CD4-positive, alpha-beta T cell treated with Interleukin-10 for 1 hour (primary cell): ENCODE measurements at regions not wholly inside any gene's neighbourhood (a gene's known extent, or its start where the extent isn't known, plus 50 kb on each side); places are given as distances from the start of the nearest gene placed in this dataset.
"Not testable (repeated sequence)": the region's sequence is repeated elsewhere in the genome, so short reads cannot be mapped to it uniquely, and the experiment has no call there.

Source experiments
- DNase-seq: peaks from one replicate; pipeline ENCODE4 v3.0.0-alpha.2; 2020

DNA sequence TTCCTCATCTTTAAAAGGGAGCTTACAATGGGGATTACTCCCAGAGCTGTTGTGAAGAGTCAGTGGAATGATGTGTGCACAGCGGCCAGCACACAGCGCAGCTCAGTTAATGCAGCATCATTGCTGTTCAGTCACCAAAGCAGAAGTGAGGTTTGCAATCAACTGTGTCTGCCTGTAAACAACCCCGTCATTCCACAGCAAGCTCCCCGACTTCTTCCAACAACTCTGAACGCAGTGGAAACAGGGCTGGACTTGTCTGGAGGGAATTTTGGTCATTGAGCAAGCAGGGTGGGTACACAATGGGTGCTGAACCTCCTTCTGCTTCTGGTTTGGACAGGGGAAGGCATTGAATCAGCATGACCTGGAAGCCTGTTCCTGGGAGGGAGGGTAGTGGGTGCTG is 347.4 kb downstream of the PTPRU start:
- no peak for DNase-seq

DNA sequence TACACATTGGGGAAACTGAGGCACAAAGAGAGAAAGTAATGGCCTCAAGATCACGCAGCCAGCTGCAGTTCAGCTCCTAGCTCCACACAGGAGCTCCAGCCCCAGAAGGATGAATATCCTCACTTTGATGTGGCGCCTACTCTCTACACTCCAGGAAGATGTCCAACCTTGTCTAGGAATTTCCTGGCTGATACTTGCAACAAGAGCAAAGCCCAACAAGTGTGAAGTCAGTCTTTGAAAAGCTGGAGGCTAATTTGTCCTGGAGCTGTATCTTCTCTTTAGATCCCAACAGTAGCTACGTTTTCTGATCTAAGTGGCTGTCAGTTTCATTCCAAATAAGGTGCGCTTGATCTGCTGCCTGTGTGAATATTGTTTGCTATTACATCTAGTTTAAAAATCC is 344.9 kb downstream of the PTPRU start:
- no peak for DNase-seq

DNA sequence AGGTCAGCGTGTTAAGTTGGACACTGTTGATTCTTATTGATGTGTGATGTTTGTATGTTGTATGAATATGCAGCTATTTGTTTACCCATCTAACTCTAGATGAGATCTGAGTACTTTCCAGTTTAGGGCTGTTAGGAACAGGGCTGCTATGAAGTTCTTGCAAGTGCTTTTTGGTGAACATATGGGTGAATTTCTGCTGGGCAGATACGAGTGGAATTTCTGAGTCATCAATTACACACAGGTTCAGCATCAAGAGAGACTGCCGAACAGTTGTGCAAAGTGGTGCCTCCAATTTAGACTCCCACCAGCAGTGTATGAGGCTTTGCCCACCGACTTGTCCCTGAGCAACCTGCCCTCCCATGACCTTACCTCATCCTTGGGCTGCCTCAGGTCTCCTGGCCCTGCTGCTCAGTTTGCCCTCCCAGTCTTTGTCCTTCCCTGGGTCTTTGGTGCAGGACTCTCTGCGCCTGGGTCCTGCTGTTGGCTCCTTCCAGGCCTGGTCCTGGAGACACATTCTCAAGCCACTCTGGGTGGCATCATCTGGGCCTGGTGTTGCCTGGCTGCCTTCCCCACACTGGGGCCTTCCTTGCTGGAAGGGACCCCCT is 343.6 kb downstream of the PTPRU start:
- DNase-seq, result no peak

DNA sequence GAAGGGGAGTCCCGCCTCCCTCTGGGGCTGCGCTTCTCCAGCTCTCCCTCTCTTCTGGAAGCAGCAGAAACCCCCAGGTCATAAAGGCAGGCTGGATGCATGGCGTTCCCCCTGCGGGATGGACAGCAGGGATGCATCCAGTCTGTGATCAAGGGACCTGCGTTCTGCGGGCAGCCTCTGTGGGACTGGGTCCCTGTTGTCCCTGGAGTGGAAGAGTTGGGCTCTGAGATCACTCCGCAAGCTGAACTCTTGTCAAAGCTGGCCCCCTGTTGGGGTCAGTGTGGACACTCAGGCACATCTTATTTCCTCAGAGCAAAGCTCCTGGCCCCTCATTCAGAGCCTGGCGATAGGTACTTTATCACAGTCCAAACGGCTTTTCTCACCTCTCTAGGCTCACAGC is 341.2 kb downstream of the PTPRU start:
- DNase-seq, result no peak

DNA sequence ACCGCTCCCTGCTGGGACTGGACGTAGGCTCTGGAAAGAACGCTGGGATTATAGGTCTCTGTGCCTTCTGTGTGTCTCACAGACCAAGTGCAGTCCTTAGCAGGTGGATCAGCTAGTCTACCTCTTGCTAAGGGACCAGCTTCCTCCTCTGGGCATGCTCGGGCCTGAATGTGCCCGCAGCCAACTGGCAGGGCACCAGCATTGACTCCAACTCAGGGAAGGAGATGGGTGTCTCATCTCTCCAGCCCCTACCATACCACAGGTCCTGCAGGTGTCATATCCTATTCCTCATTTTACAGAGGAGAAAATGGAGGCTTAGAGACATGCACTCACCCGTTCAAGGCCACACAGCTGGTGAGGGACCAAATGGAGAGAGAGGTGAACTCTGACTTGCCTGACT is 340.2 kb downstream of the PTPRU start:
- no peak for DNase-seq

DNA sequence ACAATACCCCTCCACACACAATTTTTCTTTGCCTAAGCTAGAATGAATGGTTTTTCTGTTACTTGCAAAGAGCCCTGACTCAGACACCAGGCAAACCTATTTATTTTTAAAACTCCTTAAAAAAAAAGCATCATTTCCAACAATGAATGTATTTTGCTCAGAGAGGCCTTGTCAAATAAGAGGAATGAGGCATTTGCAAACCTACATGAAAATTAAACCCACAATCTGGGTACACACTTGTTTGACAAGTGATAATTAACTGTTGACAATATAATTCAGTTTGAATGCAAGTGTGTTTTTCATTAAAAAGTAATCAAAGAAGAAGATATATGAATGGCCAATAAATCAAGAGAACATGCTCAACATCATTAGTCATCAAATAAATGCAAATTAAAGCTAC is 339.5 kb downstream of the PTPRU start:
- DNase-seq, result no peak

DNA sequence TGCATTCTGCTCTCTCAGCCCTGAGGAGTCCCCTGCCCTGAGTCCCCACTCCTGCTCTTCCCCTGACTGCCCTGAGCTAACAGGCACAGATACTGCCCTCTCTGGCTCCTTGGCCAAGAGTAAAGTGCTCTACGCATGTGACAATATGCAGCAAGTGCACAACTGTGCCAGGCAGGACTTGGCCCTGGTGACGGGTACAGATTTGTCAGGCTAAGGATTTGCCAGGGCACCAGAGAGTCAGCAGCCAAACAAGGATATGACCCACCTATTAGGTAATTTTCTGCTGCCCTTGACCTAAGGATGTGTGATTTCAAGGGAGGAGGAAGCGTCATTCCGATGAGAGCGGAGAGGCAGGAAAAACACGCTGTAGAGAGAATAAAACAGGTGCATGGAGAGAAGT is 339.0 kb downstream of the PTPRU start:
- DNase-seq, result no peak

DNA sequence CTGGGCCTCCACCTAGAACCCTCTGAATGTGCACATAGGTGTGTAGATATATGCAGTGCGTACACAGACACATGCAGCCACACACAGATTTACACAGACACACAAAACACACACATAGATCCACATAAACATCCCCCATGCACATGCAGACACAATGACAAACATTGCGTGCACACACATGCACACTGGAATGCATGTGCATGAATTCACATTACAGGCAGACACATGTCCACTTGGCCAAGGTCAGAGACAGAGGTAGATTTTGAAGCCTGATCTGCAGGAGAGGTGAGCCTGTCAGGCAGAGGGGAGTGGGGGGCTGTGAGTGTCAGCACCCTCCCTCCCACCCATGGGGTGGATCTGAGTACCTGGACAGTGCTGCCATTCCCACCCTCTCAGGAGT is 338.5 kb downstream of the PTPRU start:
- no peak for DNase-seq

DNA sequence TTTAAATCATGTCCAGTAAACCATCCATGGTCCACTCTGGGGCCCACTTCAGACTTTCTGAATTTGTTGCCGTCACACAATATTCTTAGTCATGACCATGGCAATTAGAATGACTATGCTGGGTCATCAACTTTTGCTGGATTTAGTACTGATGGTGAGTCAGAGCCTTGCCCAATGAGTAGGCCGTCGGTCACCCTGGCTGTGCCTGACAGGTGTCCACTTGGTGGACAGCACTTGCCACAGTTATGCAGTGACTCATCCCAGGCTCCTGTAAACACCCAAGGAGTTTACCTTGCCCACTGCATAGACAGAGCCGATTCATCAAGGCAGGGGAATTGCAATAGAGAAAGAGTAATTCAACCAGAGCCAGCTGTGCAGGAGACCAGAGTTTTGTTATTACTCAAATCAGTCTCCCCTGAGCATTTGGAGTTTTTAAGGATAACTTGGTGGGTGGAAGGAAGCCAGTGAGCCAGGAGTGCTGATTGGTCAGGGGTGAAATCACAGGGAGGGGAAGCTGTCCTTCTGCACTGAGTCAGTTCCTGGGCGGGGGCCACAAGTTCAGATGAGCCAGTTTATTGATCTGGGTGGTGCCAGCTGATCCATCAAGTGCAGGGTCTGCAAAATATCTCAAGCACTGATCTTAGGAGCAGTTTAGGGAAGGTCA is 333.8 kb downstream of the PTPRU start:
- DNase-seq, result no peak

DNA sequence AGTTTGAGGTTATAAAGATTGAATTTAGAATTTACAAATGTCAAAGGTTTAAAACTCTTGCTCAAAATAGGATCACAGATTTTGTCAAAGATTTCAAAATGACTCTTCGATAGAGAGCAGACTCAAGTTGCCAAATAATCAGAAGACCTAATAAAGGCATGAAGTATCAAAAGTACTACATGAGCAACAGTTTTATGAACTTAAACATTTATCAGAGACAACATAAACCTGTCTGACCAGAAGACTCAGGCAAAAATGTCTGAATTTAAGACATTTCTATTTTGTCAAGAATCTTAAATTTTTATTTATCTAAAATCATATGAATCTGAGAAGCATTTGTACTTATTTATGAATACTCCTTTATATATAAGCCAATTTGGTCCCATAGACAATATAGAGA is 330.9 kb downstream of the PTPRU start:
- no peak for DNase-seq

DNA sequence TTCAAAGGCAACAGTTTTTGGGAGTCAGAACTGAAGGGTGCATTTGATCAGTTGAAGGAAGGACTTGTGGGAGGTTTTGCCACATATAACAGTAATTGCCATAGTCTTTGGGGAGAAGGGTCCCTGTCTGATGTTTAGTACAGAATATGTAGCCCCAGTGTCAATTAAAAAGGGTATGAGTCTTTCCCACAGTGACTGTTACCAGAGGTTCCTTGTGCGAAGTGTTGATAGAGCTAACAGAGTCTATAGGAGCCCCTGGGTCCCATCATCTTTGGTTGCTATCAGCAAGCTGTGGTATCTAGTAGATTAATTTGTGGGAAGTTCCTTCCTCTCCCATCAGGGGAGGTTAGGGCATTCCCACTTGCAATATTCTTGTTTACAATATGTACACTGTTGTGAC is 329.2 kb downstream of the PTPRU start:
- no peak for DNase-seq

DNA sequence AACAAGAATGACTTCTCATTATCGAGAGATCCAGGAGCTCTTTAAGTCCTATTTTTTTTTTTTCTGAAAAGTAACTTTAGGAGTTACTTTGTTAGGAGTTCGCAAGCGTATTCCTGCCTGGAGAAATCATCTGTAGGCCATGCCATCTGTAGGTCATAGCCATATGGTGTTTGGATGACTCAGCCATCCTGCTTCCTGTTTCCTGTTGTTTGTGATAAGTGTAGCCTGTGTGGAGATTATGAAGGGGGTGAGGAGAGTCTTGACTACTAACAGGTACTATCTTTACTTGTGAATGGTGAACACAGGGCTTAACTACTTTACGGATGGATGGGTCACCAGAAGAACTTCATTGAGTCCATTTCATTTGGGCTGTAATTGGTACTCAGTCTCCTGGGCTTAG is 327.2 kb downstream of the PTPRU start:
- no peak for DNase-seq

DNA sequence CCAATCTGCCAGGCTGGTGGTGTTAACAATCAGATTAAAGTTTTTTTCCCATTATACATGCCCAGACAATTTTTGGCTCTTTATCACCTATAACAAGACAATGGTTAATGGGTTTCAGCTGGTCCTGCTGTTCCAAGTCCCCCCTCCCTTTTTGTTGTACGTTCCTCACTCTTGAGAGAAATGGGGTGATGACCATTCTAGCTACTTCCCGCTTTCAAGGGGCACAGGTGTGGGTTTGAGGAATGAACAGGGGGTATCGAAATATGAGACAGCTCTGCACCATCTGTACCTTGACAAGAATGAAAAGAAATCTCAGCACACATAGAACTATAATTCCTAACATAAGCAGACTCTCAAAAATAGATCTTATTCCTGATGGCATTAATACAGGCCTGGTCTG is 326.8 kb downstream of the PTPRU start:
- DNase-seq, result no peak

DNA sequence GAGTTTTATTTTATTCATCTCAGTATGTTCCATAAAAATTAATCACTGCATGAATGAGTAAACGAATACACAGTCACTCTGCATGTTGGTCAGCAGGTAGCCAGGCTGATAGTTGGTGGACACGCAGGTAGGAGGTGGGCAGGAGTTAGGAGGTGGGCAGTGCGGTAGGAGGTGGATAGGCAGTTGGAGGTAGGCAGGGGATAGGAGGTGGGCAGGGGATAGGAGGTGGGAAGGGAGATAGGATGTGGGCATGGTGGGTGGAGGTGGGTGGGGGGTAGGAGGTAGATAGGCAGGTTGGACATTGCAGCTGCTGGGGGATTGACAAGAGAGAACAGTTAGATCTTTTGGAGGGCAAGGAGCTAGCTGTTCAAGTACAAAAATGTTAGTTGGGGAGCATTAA is 322.7 kb downstream of the PTPRU start:
- DNase-seq, result no peak

DNA sequence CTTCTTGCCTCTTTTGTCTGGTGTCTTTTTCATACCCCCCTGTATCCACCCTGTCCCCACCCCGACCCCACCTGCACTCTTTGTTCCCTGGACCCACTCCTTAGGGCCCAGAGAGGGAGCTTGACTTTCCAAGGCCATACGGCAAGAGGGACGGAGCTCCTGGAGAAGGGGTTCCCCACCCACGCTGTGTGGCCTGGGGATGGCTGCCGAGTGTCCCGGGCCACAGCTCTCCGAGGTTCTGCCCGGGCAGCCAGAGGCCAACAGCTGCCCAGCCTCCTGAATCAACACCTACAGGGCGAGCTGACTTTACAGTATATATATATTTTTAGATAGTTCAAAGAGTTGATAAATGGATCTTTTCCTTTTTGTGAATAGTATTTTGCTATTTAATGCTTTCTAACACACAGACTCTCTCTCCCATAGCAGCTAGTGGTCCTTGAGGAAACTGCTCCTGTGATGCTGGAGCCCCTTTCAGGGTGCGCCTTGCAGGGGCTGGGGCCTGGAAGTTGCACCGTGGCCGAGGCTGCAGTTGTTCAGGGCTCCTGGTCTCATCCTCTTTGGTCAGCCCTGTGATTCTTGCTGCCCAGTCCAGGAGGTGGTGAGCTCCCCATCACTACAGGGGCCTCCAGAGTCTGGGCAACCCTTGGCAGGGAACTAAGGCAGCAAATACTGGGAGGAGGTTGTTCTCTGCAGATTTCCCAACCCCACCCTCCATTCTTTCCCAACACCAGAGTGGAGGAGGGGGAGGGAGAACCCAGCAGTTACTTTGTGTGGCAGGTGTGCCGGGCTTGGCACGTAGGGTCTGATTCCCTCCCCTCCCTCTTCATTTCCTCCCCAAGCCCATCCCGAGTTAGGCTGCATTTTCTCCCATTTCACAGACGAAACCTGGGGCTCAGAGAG is 321.6 kb downstream of the PTPRU start:
- no peak for DNase-seq

DNA sequence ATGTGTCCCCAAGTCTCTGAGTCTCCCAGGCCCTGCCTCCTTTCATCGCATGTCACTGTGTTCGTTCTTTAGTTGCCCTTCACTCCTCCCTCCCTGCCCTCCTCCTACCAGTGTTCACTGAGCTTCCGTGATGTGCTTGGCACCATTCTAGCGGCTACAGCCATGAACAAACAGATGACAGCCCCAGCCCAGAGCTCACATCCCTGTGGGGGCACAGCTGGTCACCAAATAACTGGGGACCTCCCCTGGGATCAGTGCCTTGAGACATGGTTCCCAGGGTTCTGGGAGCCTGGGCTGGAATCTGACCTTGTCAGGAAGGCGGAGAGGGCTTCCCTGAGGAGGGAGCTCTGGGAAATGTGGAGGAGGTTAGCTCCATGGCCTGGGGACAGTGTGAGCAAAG is 320.7 kb downstream of the PTPRU start:
- no peak for DNase-seq

DNA sequence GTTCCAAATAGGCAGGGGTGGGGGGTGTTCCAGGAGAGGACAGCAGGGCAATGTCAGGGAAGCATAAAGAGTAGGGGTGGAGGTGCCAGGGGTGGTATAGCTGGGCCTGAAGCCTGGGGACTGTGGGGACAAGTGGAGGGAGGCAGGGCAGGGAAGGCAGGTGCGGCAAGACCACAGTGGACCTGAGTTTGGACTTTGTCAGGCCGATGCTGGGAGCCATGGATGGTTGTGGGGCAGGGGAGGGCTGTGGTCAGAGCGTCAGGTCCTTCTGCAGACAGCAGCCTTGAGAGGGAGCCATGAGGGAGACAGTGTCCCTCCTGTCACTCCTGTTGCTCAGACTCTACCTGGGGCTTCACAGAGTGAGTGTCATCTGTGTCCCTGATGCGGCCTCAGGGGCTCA is 320.3 kb downstream of the PTPRU start:
- no peak for DNase-seq

DNA sequence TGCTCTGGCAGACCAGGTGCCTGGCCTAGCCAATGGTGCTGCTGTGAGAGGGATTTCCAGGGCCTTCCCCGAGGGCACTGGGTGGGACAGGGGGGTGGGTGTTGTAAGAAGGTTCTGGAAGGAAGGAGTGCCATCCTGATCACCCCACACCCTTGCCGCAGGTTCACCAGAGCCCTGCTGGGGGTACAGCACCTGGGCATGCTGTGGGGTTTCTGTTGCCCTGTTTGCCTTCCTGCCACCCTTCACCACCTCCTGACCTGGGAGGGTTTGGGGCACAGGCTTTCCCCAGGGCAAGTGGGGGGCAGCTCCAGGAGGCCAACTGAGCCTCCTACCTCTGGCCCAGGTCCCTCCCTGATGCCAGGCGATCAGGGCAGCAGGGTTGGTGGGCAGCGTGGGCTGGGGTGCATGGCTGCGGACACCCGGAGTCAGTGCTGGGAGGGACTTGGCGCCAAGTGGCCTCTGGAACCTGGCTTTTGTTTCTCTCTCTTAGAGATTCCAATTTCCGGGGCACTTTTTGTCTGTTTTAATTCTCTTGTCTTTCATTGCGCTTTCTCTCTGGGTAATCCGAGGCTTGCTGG is 318.8 kb downstream of the PTPRU start:
- DNase-seq, result no peak

DNA sequence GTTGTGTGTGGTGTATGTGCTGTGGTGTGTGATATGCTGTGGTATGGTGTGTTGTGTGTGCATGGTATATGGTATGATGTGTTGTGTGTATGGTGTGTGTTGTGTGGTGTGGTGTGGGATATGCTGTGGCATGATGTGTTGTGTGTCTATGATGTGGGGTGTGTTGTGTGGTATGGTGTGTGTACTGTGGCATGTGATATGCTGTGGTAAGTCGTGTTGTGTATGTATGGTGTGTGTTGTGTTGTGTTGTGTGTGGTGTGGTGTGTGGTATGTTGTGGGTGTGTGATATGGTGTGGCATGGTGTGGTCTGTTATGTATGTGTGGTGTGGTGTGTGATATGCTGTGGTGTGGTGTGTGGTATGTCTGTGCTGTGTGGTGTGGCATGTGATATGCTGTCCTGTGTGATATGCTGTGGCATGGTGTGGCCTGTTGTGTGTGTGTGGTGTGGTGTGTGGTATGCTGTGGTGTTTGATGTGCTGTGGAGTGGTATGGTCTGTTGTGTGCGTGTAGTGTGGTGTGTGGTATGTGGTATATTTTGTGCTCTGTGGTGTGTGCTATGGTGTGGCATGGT is 318.0 kb downstream of the PTPRU start:
- DNase-seq, result no peak

DNA sequence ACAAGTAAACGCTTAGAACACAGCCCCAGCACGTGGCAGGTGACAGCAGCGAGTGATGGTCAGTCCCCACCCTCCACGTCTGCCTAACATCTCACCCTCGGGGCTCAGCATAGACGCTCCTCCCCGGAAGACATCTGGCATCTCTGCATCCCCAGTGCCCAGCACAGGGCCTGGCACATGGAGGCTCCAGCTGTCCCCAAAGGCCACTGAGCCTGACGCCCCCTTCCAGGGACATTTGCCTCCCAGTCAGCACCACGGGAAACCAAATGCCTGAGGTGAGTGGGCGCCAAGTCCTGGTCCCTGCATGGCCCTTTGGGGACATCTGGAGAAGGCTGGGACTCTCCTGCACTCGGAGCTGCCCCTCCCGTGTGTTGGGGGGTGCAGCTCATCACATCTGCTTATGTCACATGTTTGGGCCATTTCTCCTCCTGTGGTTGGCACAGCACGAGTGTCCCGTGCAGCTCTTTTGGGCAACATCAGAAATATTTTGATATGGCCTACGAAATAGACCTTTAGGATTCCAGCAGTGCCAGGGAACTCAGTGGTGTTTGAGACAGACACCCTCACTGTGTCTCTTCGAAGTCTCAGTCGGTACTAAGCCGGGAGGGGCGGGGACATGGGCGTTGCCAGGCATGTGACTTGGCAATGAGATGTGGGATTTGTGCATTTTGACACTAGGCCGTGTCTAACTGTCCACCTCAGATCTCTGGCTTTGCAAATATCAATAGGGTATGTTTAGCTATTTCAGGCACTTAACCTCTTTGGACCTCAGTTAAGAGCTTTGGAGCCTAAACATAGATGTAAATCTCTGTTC is 315.0 kb downstream of the PTPRU start:
- no peak for DNase-seq

DNA sequence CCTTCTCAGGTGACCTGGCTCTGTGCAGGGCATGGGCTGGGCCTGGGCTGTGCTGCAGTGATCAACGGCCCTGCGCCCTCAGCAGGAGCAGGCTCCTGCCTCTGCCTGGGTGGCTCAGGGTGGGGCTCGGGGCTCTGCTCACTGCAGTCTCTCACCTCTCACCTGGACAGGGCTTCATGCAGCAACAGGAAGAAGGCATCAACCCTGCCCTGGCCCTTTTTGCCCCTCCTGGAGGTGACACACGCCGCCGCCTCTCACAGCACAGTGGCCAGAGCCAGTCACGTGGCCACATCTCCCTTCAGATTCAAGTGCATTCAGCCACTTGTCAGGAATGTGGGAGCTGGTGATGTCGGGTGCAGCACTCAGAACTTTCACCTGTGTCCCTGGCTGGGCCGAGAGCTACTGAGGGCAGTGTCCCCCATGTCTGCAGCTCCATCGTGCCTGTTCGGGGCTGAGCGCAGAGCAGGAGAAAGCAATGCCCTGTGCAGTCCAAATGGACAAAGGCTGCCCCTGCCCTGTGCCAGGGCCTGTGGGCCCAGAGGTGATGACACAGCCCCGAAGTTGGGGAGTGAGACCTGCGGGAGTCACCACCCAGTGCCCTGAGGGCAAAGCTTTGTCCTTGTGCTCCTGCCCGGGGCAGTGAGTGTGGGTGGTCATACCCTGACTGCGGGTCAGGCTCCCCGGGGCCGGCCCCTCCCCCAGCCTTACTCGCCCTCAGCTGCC is 314.0 kb downstream of the PTPRU start:
- DNase-seq, result no peak

DNA sequence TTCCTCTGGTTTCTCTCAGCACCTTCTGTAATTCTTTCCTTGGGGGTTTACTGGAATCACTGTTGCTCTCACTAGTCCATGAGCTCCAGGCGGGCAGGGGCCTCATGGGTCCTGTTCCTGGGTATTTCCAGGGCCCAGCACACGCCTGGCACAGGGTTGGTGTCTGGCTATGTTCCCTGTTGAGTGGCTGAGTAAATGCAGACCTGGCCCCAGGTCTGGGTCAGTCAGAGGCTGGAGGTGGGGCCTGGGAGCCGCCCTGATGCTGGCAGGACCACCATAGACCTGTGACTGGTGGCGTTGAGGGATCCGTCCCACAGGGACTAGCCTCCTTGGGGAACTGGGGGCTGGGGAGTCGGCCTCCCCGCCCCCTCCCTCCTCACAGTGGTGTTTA is 313.4 kb downstream of the PTPRU start:
- DNase-seq, result not testable (repeated sequence)
